NCI-H1105 (cell line): ENCODE measurements at regions not wholly inside any gene's neighbourhood (a gene's known extent, or its start where the extent isn't known, plus 50 kb on each side); places are given as distances from the start of the nearest gene placed in this dataset.
"Not testable (repeated sequence)": the region's sequence is repeated elsewhere in the genome, so short reads cannot be mapped to it uniquely, and the experiment has no call there.

Experiments used
- DNase-seq: peaks from one replicate; lab custom pipeline; 2025; lab: John Stamatoyannopoulos, UW

DNA sequence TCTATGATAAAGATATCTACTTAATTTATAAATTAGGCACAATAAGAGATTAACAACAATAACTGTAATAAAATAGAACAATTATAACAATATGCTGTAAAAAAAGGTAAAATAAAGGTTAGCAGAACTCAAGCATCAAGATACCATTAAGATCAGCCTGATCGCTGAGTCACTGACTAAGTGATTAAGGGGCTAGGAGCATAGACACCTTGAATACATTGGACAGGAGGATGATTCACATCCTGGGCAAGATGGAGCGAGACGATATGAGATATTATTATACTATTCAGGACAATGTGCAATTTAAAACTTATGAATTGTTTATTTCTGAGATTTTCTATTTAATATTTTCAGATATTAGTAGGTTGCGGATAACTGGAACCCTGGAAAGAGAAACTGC is 1277.8 kb upstream of the ZEB2 start:
- no peak for DNase-seq

- no peak for DNase-seq
Observed at GRCh38 chr2:145792745-145793144, 1272.8 kb upstream of the ZEB2 start.

DNA sequence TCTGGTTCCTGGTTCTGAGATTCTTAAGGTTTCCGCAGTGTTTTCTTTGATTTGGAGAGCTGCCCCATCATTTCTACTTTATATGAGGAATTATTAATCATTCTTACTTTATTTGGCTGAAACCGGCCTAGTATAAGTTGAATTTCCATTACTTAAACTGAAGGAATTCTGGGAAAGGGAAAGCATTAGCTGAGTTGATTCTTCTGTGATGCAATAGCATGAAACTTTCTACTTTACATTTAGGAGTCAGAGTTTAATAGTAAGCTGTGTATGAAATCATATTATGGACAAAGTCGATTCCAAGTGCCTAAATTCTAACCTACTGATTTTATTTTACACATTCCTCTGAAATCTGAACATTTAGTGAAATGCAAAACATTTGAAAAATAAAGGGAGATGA is 1269.7 kb upstream of the ZEB2 start:
- no peak for DNase-seq

GRCh38 chr2:145787597-145788361 is 1267.9 kb upstream of the ZEB2 start:
- not testable (repeated sequence) for DNase-seq

- not testable (repeated sequence) for DNase-seq
Observed at GRCh38 chr2:145782607-145783006, 1262.7 kb upstream of the ZEB2 start.

- DNase-seq: no peak
Observed at GRCh38 chr2:145777914-145778313, 1258.0 kb upstream of the ZEB2 start.

DNA sequence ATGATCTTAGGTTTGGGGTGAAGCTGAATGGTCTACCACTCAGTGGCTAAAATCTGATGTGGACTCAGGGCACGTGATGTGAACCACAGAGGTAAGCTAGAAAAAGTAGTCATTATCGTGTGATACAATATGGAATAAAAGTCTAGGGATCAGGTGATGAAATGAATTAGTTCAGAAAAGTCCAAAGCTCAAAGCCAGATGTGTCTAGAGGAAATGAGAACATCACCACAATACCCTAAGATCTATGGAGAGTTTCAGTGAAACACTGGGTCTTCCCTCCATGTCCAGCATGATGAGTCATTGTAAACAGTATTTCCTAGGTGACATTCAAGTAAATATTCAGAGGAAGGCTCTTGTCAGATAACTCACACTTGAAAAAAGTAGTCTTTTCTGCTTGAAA is 1257.4 kb upstream of the ZEB2 start:
- DNase-seq: no peak

GRCh38 chr2:145775591-145775990 is 1255.7 kb upstream of the ZEB2 start:
- no peak for DNase-seq

- DNase-seq: no peak
Observed at GRCh38 chr2:145771525-145771924, 1251.6 kb upstream of the ZEB2 start.

- DNase-seq: no peak
Observed at GRCh38 chr2:145769011-145769716, 1249.2 kb upstream of the ZEB2 start.

DNA sequence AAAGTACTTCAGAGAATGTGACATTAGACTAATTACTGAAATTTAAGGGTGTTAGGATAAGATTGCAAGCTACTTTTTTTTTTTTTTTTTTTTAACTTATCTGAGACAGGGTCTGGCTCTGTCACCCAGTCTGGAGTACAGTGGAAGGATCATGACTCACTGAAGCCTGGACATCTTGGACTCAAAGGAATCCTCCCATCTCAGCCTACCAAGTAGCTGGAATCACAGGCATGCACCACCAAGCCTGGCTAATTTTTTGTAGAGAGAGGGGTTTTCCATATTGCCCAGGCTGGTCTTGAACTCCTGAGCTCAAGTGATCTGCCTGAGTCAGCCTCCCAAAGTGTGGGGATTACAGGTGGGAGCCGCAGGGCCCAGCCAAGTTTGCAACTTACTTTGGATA is 1246.0 kb upstream of the ZEB2 start:
- no peak for DNase-seq

GRCh38 chr2:145764631-145765030 is 1244.7 kb upstream of the ZEB2 start:
- DNase-seq: peak; percentile 88

- no peak for DNase-seq
Observed at GRCh38 chr2:145760781-145761649, 1241.1 kb upstream of the ZEB2 start.

GRCh38 chr2:145759228-145759915 is 1239.5 kb upstream of the ZEB2 start:
- DNase-seq: no peak

- DNase-seq: no peak
Observed at GRCh38 chr2:145757503-145758246, 1237.8 kb upstream of the ZEB2 start.

DNA sequence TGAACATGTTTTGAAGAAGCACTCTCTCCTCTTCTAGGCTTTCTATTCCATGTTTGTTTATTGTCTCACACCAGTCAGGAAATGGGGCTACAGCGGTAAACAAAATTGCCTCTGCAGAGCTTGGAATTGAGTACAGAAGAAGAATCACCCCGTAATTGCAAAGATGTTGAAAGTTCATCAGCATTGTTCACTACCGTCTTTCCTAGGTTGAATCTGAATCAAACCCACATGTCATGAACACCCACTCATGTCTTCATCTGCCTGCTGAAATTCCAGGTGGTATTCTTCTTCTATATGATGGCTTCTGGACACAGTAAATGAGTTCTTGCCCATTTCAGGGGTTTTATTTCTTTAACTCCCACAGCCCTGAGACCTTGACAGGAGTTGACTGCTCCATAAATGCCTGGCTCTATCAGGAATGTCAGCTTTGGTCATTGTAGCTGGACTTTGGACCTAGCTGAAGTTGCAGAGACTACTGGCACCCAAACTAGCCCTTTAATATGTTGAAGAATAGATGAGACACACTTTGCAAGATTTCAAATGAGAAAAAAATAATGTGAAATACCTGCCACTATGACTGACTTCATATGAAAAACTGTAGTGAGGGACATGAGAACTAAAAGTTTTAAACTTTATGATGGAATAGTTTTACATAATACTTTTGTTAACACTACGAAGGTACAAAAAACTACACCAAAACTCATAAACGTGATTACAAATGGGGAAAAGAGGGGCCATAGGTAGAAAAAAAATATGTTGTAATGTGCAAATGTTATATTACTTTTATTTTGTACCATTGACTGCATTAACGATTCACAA is 1235.3 kb upstream of the ZEB2 start:
- DNase-seq: no peak

- no peak for DNase-seq
Observed at GRCh38 chr2:145753966-145754365, 1234.0 kb upstream of the ZEB2 start.

- no peak for DNase-seq
Observed at GRCh38 chr2:145753041-145753608, 1233.2 kb upstream of the ZEB2 start.

DNA sequence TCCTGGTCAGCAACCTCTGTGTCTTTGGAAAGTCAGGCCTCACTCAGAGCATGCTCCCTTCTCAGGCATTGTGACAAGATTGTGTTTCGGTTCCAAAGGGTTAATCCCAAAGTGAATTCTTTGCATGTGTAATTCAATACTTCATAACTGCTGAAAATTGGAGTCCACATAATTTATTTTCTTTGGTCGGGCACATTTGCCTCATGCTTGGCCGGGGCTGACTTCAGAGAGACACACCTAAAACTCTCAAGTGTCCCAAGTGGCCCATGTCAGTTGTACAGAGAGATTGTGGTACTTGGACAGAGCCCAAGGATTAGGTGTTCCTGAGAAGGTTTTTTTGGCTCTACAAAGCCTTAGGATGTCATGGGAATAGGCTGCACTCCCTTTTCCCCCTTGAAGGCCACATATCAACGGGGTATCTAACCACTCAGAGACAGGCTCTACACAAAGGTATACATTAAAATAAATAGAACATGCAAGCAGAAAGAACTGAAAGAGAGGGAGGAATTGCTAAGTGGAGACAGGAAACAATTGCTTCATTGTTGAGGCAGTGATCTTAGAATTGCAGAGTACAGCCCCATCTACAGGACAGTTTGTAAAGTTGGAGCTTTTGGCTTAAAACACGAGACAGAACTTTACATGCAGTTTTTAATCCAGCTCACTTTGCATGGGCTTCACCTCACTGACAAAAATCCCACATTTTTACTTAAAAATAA is 1232.3 kb upstream of the ZEB2 start:
- peak; percentile 8 for DNase-seq
